ENCODE measurements at regions not wholly inside any gene's neighbourhood (a gene's known extent, or its start where the extent isn't known, plus 50 kb on each side); places are given as distances from the start of the nearest gene placed in this dataset.

DNA sequence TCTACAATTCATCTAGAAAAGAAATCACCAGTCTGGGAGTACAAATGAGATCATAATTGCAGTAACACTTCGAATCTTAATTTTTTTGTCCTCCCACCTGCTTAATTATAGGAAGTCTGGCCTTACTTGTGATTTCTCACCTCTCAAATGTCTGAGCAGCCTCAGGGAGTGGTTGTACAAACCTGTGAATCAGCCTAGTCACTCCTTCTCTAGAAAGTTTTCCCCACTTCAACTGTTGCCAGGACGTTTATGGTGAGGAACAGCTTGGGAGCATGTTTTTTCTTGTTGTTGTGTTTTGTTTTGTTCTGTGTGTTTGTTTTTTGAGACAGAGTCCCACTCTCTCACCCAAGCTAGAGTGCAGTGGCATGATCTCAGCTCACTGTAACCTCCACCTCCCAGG, 50.3 kb upstream of the CLDN10 start:
- no peak for DNase-seq

All from CD4-positive, alpha-beta T cell treated with Interleukin-10 for 1 hour (primary cell).